ENCODE measurements at regions not wholly inside any gene's neighbourhood (a gene's known extent, or its start where the extent isn't known, plus 50 kb on each side); places are given as distances from the start of the nearest gene placed in this dataset.

- H3K9me3 Mint-ChIP-seq, result no peaks in the 10 kb centered on the region
- TF ChIP-seq, protein P1, sequence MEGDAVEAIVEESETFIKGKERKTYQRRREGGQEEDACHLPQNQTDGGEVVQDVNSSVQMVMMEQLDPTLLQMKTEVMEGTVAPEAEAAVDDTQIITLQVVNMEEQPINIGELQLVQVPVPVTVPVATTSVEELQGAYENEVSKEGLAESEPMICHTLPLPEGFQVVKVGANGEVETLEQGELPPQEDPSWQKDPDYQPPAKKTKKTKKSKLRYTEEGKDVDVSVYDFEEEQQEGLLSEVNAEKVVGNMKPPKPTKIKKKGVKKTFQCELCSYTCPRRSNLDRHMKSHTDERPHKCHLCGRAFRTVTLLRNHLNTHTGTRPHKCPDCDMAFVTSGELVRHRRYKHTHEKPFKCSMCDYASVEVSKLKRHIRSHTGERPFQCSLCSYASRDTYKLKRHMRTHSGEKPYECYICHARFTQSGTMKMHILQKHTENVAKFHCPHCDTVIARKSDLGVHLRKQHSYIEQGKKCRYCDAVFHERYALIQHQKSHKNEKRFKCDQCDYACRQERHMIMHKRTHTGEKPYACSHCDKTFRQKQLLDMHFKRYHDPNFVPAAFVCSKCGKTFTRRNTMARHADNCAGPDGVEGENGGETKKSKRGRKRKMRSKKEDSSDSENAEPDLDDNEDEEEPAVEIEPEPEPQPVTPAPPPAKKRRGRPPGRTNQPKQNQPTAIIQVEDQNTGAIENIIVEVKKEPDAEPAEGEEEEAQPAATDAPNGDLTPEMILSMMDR (conservative IDR thresholded peaks at IDR 0.05), result no peak
- peaks cover 33% of the 10 kb centered on the region for H3K4me1 Mint-ChIP-seq (ENCODE audit: unreplicated experiment)
- H3K36me3 Mint-ChIP-seq, result no peaks in the 10 kb centered on the region
- no peak overlapping the region for H3K27ac Mint-ChIP-seq
- H3K4me3 Mint-ChIP-seq, result no peak overlapping the region
- no peaks in the 10 kb centered on the region for H3K27me3 Mint-ChIP-seq
- no peak for DNase-seq (ENCODE audit: extremely low spot score, unreplicated experiment)
Observed at GRCh38 chr13:109669956-109670355, 116.4 kb downstream of the IRS2 start.

- H3K9me3 Mint-ChIP-seq, result no peaks in the 10 kb centered on the region
- H3K36me3 Mint-ChIP-seq, result no peaks in the 10 kb centered on the region
- no peak for DNase-seq (ENCODE audit: extremely low spot score, unreplicated experiment)
- H3K27me3 Mint-ChIP-seq, result no peaks in the 10 kb centered on the region
- H3K4me1 Mint-ChIP-seq (ENCODE audit: unreplicated experiment), result peaks cover 33% of the 10 kb centered on the region
- no peak overlapping the region for H3K4me3 Mint-ChIP-seq
- H3K27ac Mint-ChIP-seq, result no peak overlapping the region
- TF ChIP-seq, protein P1 (conservative IDR thresholded peaks at IDR 0.05), result no peak
Observed at GRCh38 chr13:109669234-109669612, 117.2 kb downstream of the IRS2 start.

DNA sequence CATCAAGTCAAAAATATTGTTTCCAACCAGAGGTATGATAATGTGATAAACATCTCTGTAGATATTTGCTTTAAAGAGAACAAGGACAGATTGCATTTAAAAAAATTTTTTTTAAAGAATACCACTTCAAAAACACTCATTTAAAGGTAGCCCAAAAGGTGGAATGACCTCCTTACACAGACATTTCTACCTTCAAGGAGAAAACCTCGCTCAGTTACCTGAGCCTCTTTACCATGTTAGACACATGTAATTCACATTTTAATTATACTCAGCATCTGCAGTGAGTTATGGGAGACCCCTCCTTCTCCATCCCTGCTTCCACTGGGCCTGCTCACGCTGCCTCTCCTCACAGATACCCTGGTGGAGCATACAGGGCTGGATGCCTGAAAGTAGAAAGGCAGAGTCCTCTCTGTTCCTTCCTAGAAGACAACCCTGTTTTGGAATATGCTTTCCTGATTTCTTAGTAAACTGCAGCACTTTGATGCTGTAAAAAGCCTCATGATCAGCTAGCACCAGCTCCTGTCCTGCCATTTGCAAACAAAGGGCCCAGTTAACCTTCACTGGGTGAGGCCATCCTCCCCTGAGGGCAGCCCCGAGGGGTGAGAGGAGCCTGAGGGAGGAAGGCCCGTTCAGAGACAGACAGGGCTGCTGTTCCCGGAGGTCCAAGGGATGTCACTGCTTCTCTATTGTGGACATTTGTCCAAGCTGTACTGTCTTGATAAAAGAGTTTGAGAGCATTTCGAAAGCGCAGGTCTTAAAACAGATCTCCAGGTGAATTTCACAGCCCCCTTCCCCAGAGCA, 117.8 kb downstream of the IRS2 start:
- no peak for DNase-seq (ENCODE audit: extremely low spot score, unreplicated experiment)
- Mint-ChIP-seq H3K27ac (no peak overlapping the region), H3K36me3 (no peaks in the 10 kb centered on the region), H3K9me3 (no peaks in the 10 kb centered on the region), H3K27me3 (no peaks in the 10 kb centered on the region), H3K4me1 (ENCODE audit: unreplicated experiment) (peaks cover 33% of the 10 kb centered on the region), H3K4me3 (no peak overlapping the region)
- TF ChIP-seq, protein P1 (conservative IDR thresholded peaks at IDR 0.05), result no peak

GRCh38 chr13:109667807-109668291, 118.5 kb downstream of the IRS2 start:
- DNase-seq (ENCODE audit: extremely low spot score, unreplicated experiment), result no peak
- Mint-ChIP-seq H3K9me3 (no peaks in the 10 kb centered on the region), H3K4me1 (ENCODE audit: unreplicated experiment) (peaks cover 33% of the 10 kb centered on the region), H3K27me3 (no peaks in the 10 kb centered on the region), H3K36me3 (no peaks in the 10 kb centered on the region), H3K27ac (no peak overlapping the region), H3K4me3 (no peak overlapping the region)
- TF ChIP-seq, protein P1 (conservative IDR thresholded peaks at IDR 0.05), result no peak

DNA sequence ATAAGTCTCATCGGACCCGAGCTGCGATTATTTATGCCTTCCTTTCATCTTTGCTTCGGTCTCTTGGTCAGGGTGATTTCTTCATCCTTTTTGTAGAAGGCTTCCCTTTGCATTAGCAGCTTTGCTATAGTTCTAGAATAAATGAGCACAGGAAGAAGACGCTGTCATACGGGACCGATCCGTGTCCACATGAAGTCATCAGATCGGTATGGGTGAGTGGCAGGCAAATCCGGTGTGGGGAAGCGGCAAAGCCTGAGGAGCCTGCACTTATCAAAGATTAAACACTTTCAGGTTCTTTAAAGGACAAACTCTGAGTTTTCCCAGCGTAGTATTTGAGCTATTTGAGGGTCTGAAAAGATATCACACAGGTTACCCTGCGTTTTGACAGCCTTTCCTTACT, 119.3 kb downstream of the IRS2 start:
- Mint-ChIP-seq H3K27ac (no peak overlapping the region), H3K9me3 (no peaks in the 10 kb centered on the region), H3K27me3 (peaks cover 3% of the 10 kb centered on the region), H3K4me3 (no peak overlapping the region), H3K4me1 (ENCODE audit: unreplicated experiment) (peaks cover 29% of the 10 kb centered on the region), H3K36me3 (no peaks in the 10 kb centered on the region)
- no peak for DNase-seq (ENCODE audit: extremely low spot score, unreplicated experiment)
- TF ChIP-seq, protein P1 (conservative IDR thresholded peaks at IDR 0.05), result no peak

All from type B pancreatic cell (in vitro differentiated cells).